BLaER1 (cell line): ENCODE measurements at regions not wholly inside any gene's neighbourhood (a gene's known extent, or its start where the extent isn't known, plus 50 kb on each side); places are given as distances from the start of the nearest gene placed in this dataset.

Experiments
- H3K27ac ChIP-seq: shearing (Covaris generic); formaldehyde crosslinking; 2 replicates; pipeline ENCODE4 v1.8.1; 2022
- H3K27me3 ChIP-seq: shearing (Covaris generic); formaldehyde crosslinking; 2 replicates; pipeline ENCODE4 v1.8.1; 2022
- H3K36me3 ChIP-seq: shearing (Covaris generic); formaldehyde crosslinking; 2 replicates; pipeline ENCODE4 v1.8.1; 2022
- H3K4me1 ChIP-seq: shearing (Covaris generic); formaldehyde crosslinking; 2 replicates; pipeline ENCODE4 v1.8.1; 2022
- H3K4me2 ChIP-seq: shearing (Covaris generic); formaldehyde crosslinking; 2 replicates; pipeline ENCODE4 v1.8.1; 2022
- H3K4me3 ChIP-seq: shearing (Covaris generic); formaldehyde crosslinking; 2 replicates; pipeline ENCODE4 v1.8.1; 2022
- H3K9ac ChIP-seq: shearing (Covaris generic); formaldehyde crosslinking; 2 replicates; pipeline ENCODE4 v1.8.1; 2022
- H3K9me3 ChIP-seq: shearing (Covaris generic); formaldehyde crosslinking; 2 replicates; pipeline ENCODE4 v1.8.1; 2022
- H4K20me1 ChIP-seq: shearing (Covaris generic); formaldehyde crosslinking; 2 replicates; pipeline ENCODE4 v1.8.1; 2022
- Cebpa-rat ChIP-seq: shearing (Covaris generic); IDR thresholded peaks from 2 replicates; pipeline ENCODE4 v1.8.1; 2022

DNA sequence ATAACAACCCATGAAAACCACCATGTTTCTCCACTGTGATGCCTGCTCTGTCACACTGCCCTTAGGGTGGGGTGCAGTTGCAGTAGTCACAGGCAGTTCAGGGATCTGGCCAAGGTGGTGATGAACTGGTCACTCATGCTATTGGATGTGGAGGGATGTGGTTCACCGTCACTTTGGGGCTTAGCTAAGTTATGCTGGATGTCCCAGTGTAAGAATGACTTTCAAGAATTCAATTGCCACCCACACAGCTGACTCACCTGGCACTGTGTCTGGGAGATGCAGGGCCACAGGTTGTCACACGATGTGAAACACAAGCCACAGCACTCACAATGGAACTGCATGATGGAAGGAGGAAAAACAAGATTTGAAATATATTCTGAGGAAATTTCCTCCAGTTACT lies 146.1 kb upstream of the CTNNB1 start:
- H4K20me1 ChIP-seq = no peaks in the 10 kb centered on the region
- H3K4me1 ChIP-seq = no peaks in the 10 kb centered on the region
- TF ChIP-seq Cebpa-rat = no peak
- H3K4me3 ChIP-seq = no peak overlapping the region
- no peaks in the 10 kb centered on the region for H3K27me3 ChIP-seq
- H3K36me3 ChIP-seq = no peaks in the 10 kb centered on the region
- H3K9me3 ChIP-seq = no peaks in the 10 kb centered on the region
- no peak overlapping the region for H3K9ac ChIP-seq
- H3K4me2 ChIP-seq = no peak overlapping the region
- no peak overlapping the region for H3K27ac ChIP-seq

DNA sequence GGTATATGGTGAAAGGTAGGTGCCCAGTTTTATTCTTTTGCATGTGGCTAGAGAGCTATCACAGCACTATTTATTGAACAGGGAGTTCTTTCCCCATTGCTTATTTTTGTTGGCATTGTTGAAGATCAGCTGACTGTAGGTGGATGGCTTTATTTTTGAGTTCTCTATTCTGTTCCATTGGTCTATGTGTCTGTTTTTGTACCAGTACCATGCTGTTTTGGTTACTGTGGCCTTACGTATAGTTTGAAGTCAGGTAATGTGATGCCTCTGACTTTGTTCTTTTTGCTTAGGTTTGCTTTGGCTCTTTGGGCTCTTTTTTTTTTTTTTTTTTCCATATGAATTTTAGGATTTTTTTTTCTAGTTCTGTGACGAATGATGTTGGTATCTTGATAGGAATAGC lies 139.2 kb upstream of the CTNNB1 start:
- Histone ChIP-seq H3K36me3 (no peaks in the 10 kb centered on the region), H3K9ac (no peak overlapping the region), H3K9me3 (no peaks in the 10 kb centered on the region), H3K4me2 (no peak overlapping the region), H3K4me3 (no peak overlapping the region), H3K27me3 (no peaks in the 10 kb centered on the region), H4K20me1 (no peaks in the 10 kb centered on the region), H3K27ac (no peak overlapping the region), H3K4me1 (no peaks in the 10 kb centered on the region)
- no peak for TF ChIP-seq Cebpa-rat

DNA sequence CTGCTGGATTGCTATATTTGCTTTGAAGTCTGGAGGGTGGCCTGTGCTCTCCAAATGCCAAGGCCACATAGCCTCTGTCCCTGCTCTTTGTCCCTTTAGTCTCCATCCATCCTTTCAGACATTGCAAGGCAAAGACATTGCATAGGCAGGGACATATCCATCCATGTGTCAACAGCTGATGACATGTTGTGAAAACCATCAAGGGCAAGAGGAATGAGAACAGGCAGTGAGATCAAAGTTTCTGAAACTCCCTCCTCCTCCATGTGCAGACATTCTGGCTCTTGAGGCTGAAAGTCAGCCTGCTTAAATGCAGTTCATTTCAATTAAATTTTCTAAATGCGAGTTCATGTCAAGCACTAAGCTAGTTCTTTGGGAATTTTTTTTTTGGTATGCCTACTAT lies 135.2 kb upstream of the CTNNB1 start:
- no peaks in the 10 kb centered on the region for H4K20me1 ChIP-seq
- H3K27ac ChIP-seq = no peak overlapping the region
- H3K27me3 ChIP-seq = no peaks in the 10 kb centered on the region
- no peaks in the 10 kb centered on the region for H3K36me3 ChIP-seq
- H3K4me2 ChIP-seq = no peak overlapping the region
- no peak overlapping the region for H3K4me3 ChIP-seq
- H3K4me1 ChIP-seq = no peaks in the 10 kb centered on the region
- H3K9me3 ChIP-seq = no peaks in the 10 kb centered on the region
- H3K9ac ChIP-seq = no peak overlapping the region
- TF ChIP-seq Cebpa-rat = no peak

DNA sequence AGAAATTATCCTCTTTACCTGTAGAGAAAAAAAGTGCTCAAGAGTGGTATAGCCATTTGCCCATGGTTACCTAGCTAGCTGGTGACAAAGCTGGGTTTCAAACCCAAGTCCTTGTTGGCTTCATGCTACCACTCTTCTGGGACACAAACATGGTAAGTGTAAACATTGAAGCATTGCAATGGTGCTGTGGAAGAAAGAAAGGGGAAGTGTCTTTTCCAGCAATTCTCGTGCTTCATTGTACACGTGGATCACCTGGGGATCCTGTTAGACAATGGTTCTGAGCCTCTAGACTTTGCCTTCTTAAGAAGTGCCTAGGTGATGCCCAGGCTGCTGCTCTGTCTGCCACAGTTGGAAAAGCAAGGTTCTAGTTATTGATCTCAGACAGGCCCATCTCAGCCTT lies 134.8 kb upstream of the CTNNB1 start:
- H4K20me1 ChIP-seq = no peaks in the 10 kb centered on the region
- H3K4me1 ChIP-seq = no peaks in the 10 kb centered on the region
- H3K4me2 ChIP-seq = no peak overlapping the region
- H3K9me3 ChIP-seq = no peaks in the 10 kb centered on the region
- H3K4me3 ChIP-seq = no peak overlapping the region
- no peak for TF ChIP-seq Cebpa-rat
- H3K27me3 ChIP-seq = no peaks in the 10 kb centered on the region
- H3K36me3 ChIP-seq = no peaks in the 10 kb centered on the region
- no peak overlapping the region for H3K9ac ChIP-seq
- no peak overlapping the region for H3K27ac ChIP-seq

DNA sequence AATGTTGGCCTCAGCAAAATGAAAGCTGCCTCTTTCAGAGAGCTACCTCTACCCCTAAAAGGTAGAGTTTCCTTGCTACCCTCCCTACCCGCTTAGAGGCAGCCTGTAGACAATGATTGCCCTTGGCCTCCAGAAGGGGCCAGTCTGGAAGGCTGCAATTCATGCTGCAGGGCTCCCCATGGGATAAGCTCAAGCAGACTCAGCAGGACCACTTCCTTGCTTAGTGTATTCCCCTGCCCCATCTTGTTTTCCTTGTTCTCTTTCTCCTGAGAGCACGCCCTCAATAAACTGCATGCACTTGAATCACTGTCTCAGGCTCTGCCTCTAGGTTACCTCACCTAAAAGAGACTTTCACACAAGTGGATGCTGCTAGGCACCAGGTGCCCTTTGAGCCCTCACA lies 134.0 kb upstream of the CTNNB1 start:
- no peak overlapping the region for H3K9ac ChIP-seq
- H3K4me1 ChIP-seq = no peaks in the 10 kb centered on the region
- no peaks in the 10 kb centered on the region for H4K20me1 ChIP-seq
- no peaks in the 10 kb centered on the region for H3K27me3 ChIP-seq
- no peak overlapping the region for H3K27ac ChIP-seq
- no peak overlapping the region for H3K4me2 ChIP-seq
- no peaks in the 10 kb centered on the region for H3K9me3 ChIP-seq
- no peak overlapping the region for H3K4me3 ChIP-seq
- no peak for TF ChIP-seq Cebpa-rat
- H3K36me3 ChIP-seq = no peaks in the 10 kb centered on the region

DNA sequence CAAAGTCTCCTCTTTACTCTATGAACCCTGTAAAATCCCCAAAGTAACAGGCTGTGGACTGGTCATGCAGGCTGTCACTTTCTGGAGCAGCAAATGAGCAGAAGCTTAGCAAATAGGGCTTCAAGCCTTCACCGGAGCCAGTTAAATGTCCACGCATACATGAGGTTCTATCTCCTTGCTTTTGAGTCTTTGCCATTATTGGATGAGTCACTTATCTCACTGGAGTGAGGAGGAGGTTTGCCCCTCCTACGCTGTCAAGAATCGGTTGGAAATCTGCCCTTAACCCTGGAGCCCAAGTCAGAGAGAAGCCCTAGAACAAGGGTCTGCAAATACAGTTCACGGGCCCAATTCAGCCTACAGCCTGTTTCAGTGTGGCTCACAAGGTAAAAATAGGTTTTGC lies 126.1 kb upstream of the CTNNB1 start:
- no peak for TF ChIP-seq Cebpa-rat
- Histone ChIP-seq H4K20me1 (no peaks in the 10 kb centered on the region), H3K4me3 (no peak overlapping the region), H3K27ac (no peak overlapping the region), H3K36me3 (no peaks in the 10 kb centered on the region), H3K9me3 (no peaks in the 10 kb centered on the region), H3K9ac (no peak overlapping the region), H3K27me3 (no peaks in the 10 kb centered on the region), H3K4me2 (no peak overlapping the region), H3K4me1 (no peaks in the 10 kb centered on the region)

DNA sequence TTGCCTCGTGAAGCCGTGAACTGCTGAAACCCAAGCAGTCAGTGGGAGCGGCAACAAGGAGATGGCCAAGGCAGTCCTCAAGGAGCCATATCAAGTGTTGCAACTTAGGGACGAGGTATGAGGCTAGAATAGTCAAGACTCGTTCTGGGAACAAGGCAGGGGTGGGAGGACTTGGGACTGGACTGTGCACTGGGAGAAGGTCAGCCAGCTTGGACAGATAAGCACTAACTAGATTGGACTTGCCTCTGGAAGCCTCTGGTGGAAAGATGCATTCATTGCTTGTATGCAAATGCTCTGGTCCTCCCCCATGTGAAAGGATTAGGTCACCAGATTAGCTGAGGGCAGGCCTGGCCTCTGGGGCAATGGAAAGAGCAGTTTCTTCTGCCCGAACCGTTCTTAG lies 123.3 kb upstream of the CTNNB1 start:
- Histone ChIP-seq H3K27me3 (no peaks in the 10 kb centered on the region), H3K9me3 (no peaks in the 10 kb centered on the region), H3K27ac (no peak overlapping the region), H3K4me1 (no peaks in the 10 kb centered on the region), H3K4me2 (no peak overlapping the region), H3K4me3 (no peak overlapping the region), H4K20me1 (no peaks in the 10 kb centered on the region), H3K36me3 (no peaks in the 10 kb centered on the region), H3K9ac (no peak overlapping the region)
- no peak for TF ChIP-seq Cebpa-rat

DNA sequence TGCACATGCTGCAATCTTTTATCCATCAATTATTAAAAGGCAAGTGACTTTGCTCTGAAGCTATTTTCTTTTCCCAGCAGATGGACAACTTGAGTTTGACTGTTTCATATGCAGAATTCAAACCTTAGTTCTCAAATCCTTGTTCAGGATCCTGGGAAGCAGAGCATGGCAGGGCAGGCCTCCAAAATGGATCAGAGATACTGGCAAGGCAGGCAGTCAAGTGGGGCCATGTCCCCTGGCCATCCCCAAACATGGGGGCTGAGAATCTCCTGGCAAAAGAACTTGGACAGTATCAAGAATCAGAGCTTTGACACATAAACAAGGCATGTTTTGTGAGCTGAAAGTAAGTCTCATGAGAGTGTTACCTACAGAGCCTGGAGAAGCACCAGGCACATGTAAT lies 122.9 kb upstream of the CTNNB1 start:
- Histone ChIP-seq H3K27me3 (no peaks in the 10 kb centered on the region), H3K27ac (no peak overlapping the region), H4K20me1 (no peaks in the 10 kb centered on the region), H3K36me3 (no peaks in the 10 kb centered on the region), H3K4me3 (no peak overlapping the region), H3K4me1 (no peaks in the 10 kb centered on the region), H3K9me3 (no peaks in the 10 kb centered on the region), H3K4me2 (no peak overlapping the region), H3K9ac (no peak overlapping the region)
- no peak for TF ChIP-seq Cebpa-rat

DNA sequence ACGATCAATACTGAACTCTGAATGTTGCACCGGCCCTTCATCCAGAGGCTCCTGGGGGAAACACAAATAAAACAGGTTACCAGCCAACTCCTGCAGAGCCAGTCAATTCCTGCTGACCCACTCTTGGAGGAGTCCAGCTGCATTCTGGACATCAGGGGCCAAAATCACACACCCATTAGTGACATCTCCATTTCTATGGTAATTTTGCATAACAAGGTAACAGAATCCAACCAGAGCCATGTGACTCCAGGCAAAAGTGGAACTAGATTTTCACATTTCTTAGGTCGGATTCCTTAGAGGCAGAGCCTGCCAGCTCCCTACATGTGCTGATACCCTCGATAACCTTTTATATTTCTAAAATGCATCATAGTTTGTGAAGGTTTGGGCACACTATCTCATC lies 119.2 kb upstream of the CTNNB1 start:
- Histone ChIP-seq H3K4me3 (no peak overlapping the region), H3K4me1 (no peaks in the 10 kb centered on the region), H3K4me2 (no peak overlapping the region), H3K9me3 (no peaks in the 10 kb centered on the region), H3K27me3 (no peaks in the 10 kb centered on the region), H3K36me3 (no peaks in the 10 kb centered on the region), H3K9ac (no peak overlapping the region), H4K20me1 (no peaks in the 10 kb centered on the region), H3K27ac (no peak overlapping the region)
- TF ChIP-seq Cebpa-rat = no peak

DNA sequence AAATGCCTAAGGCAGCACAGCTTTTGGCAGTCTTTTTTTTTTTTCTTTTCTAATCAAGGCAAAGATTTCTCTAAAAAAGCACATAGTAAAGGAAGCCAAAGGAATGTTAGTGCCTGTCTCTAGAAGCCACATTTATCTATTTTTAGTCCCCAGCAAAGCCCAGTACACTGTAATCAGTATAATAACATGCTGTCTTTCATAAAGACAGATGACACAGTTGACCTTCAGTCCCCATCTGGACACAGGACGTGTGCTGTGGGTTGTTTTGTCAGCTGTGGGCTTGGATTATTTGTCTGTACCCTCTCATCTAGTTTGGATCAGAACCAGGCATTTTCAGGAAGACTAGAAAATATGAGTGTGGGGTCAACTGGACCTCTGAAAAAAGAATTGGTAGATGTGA lies 110.4 kb upstream of the CTNNB1 start:
- no peaks in the 10 kb centered on the region for H3K9me3 ChIP-seq

DNA sequence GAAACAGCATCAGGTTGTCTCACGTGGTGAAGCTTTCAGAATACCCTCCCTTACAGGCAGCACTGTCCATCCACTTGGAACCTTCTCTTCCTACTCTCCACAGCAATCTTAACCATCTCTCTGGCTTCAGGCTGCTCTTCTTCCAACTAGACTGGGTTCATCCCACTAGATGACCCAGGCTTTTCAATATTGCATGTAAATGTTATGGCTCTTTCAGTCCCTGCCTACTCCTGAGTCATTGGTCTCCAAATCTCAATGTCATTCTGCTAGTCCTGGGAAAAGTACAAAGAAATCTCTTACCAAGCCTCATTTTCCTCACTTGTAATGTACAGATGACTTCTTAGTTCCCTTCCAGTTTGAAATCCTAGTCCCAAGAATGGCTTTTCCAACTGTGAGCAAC lies 109.7 kb upstream of the CTNNB1 start:
- no peak for TF ChIP-seq Cebpa-rat
- peaks cover 15% of the 10 kb centered on the region for H3K4me1 ChIP-seq
- H3K9ac ChIP-seq = no peak overlapping the region
- H3K4me3 ChIP-seq = no peak overlapping the region
- H3K9me3 ChIP-seq = no peaks in the 10 kb centered on the region
- H3K27ac ChIP-seq = no peak overlapping the region
- H3K36me3 ChIP-seq = no peaks in the 10 kb centered on the region
- no peaks in the 10 kb centered on the region for H4K20me1 ChIP-seq
- H3K4me2 ChIP-seq = no peak overlapping the region
- no peaks in the 10 kb centered on the region for H3K27me3 ChIP-seq

More for the DNA sequence above, 110.4 kb upstream of the CTNNB1 start:
- no peak for TF ChIP-seq Cebpa-rat
- Histone ChIP-seq H3K27me3 (no peaks in the 10 kb centered on the region), H4K20me1 (no peaks in the 10 kb centered on the region), H3K27ac (no peak overlapping the region), H3K9ac (no peak overlapping the region), H3K4me2 (no peak overlapping the region), H3K4me1 (peaks cover 15% of the 10 kb centered on the region), H3K36me3 (no peaks in the 10 kb centered on the region), H3K4me3 (no peak overlapping the region)
